NCI-H2196 treated with DMSO at 0.1 percent for 48 hours (cell line): ENCODE measurements at regions not wholly inside any gene's neighbourhood (a gene's known extent, or its start where the extent isn't known, plus 50 kb on each side); places are given as distances from the start of the nearest gene placed in this dataset.
"Not testable (repeated sequence)": the region's sequence is repeated elsewhere in the genome, so short reads cannot be mapped to it uniquely, and the experiment has no call there.

Experiments
- DNase-seq: peaks from one replicate; lab custom pipeline; 2025; ENCODE audit not compliant: unreplicated experiment; lab: John Stamatoyannopoulos, UW

- DNase-seq, result no peak
These were observed 168.8 kb downstream of the HDGFL1 start for GRCh38 chr6:22738194-22738593.

- DNase-seq, result no peak
These were observed 178.2 kb downstream of the HDGFL1 start for GRCh38 chr6:22747571-22747970.

DNA sequence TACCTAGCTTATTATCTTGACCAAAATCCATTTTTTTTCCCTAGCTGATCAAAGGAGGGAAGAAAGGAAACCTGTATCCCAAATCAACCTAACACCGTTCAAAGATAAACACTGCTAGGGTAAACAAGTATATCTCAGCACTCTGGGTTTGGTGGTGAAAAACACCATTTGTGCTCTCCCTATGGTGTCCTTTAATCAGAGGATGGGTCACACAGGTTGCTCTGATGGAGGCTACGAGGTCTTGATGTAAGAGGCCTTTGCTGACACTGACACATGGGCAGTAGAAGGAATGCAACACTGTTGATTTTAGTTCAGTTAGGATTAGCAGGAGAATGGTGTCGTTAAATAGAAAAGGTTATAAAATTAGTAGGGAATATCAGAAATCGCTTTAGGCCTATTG, 179.3 kb downstream of the HDGFL1 start:
- no peak for DNase-seq

- DNase-seq, result no peak
These were observed 180.3 kb downstream of the HDGFL1 start for GRCh38 chr6:22749696-22750095.

- DNase-seq, result no peak
These were observed 181.9 kb downstream of the HDGFL1 start for GRCh38 chr6:22751223-22751622.

GRCh38 chr6:22752522-22752921, 183.2 kb downstream of the HDGFL1 start:
- DNase-seq, result no peak

DNA sequence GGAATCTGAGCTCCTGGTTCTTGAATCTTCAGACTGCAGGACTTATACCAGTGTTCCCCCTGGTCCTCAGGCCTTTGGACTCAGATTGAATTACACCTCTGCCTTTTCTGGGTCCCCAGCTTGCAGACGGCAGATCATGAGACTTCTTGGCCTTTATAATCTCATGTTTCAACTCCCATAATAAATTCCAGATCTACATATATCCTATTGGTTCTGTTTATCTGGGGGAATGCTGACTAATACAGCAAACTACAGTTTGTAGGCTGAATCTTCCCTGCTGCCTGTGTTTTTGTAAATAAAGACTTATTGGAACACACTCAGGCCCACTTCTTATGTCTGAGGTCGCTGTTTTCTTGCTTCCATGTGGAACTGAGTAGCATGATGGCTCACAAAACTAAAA, 184.7 kb downstream of the HDGFL1 start:
- DNase-seq, result no peak

DNA sequence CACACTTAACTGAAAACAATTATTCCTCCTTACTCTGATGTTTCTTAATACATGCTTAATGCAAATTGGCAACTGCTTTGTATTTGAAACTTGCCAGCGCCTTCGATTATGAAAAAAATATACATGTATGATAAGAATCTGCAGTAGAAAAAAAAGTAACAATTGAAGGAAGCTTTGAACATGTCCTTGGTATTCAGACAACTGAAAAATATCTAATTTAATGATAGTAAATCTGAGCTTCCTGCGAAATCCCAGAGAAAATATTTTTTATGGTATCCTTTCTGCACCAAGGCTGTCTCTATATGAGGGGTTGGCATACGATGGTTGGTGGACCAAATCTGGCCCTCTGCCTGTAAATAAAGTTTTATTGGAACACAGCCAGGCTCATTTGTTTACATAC, 186.2 kb downstream of the HDGFL1 start:
- no peak for DNase-seq

DNA sequence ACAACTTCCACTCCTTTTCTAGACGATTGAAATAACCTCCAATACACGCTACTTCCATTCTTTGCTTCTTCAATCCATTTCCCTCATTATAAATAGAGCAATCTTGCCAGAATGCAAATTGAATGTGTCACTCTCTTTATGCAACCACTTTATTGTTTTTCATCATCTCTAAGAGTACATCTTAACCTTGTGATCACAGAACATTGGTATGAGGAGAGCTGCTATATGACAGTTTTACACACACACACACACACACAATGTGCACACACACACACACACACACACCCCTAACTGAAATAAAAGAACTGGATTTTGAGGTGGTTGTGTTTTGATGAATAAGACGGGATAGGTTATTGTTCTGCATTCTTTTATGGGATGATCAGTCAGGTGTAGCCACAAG, 187.0 kb downstream of the HDGFL1 start:
- no peak for DNase-seq

DNA sequence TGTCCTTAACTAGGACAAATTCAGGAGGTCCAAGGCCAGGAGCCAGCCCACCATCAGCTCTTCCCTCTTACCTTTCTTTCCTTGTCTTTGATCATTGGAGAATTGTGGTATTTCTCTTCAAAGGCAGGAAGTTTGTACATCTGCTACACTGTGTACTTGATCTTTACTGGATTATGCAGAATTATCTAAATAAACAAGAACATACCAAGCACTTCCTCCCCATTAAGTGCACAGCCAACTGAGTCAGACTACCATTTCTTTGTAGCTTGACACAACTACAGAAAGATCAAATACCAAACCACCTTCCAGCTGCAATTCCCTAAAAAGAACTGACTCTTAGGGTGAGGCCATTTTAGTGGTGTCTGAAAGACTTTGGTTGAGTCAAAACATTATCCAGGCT, 195.1 kb downstream of the HDGFL1 start:
- DNase-seq, result no peak

- no peak for DNase-seq
These were observed 195.6 kb downstream of the HDGFL1 start for GRCh38 chr6:22765015-22765414.

- no peak for DNase-seq
These were observed 197.6 kb downstream of the HDGFL1 start for GRCh38 chr6:22766979-22767378.

- DNase-seq, result no peak
These were observed 200.7 kb downstream of the HDGFL1 start for GRCh38 chr6:22770054-22770453.

- no peak for DNase-seq
These were observed 204.8 kb downstream of the HDGFL1 start for GRCh38 chr6:22774129-22774528.

DNA sequence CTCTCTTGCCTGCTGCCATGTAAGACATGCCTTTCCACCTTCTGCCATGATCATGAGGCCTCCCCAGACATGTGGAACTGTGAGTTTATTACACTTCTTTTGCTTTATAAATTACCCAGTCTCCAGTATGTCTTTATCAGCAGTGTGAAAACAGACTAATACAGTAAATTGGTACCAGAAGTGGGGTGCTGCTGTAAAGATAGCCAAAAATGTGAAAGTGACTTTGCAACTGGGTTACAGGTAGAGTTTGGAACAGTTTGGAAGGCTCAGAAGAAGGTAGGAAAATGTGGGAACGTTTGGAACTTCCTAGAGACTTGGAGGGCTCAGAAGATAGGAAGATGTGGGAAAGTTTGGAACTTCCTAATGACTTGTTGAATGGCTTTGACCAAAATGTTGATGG, 209.1 kb downstream of the HDGFL1 start:
- not testable (repeated sequence) for DNase-seq

DNA sequence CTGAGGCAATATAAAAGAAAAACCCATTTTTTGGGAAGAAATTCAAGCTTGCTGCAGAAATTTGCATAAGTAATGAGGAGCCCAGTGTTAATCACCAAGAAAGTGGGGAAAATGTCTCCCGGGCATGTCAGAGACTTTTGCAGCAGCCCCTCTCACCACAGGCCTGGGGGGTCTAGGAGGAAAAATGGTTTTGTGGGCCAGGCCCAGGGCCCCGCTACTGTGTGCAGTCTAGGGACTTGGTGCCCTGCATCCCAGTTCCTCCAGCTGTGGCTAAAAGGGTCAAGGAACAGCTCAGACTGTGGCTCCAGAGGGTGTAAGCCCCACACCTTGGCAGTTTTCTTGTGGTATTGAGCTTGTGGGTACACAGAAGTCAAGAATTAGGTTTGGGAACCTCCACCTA, 209.7 kb downstream of the HDGFL1 start:
- no peak for DNase-seq

GRCh38 chr6:22783931-22784330, 214.6 kb downstream of the HDGFL1 start:
- DNase-seq, result no peak

GRCh38 chr6:22784601-22785410, 215.4 kb downstream of the HDGFL1 start:
- no peak for DNase-seq

- DNase-seq, result no peak
These were observed 218.7 kb downstream of the HDGFL1 start for GRCh38 chr6:22788038-22788437.

- no peak for DNase-seq
These were observed 219.9 kb downstream of the HDGFL1 start for GRCh38 chr6:22789315-22789714.

DNA sequence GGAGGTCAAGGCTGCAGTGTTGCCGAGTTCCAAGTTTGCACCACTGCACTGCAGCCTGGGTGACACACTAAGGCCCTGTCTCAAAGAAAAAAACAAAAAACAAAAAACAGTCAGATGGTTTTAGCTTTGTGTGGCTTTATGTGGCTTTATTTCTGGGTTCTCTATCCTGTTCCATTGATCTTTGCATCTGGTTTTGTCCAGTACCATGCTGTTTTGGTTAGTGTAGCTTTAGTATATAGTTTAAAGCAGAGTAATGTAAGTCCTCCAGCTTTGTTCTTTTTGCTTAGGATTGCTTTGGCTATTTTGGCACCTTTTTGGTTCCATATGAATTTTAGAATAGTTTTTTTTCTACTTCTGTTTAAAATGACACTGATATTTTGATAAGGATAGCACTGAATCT, 225.5 kb downstream of the HDGFL1 start:
- no peak for DNase-seq

GRCh38 chr6:22800451-22800850, 231.1 kb downstream of the HDGFL1 start:
- no peak for DNase-seq

GRCh38 chr6:22801831-22802230, 232.5 kb downstream of the HDGFL1 start:
- no peak for DNase-seq
